NCI-H128 (cell line): ENCODE measurements at regions not wholly inside any gene's neighbourhood (a gene's known extent, or its start where the extent isn't known, plus 50 kb on each side); places are given as distances from the start of the nearest gene placed in this dataset.

Experiments used
- DNase-seq: peaks from one replicate; lab custom pipeline; 2025; ENCODE audit not compliant: unreplicated experiment; lab: John Stamatoyannopoulos, UW

DNA sequence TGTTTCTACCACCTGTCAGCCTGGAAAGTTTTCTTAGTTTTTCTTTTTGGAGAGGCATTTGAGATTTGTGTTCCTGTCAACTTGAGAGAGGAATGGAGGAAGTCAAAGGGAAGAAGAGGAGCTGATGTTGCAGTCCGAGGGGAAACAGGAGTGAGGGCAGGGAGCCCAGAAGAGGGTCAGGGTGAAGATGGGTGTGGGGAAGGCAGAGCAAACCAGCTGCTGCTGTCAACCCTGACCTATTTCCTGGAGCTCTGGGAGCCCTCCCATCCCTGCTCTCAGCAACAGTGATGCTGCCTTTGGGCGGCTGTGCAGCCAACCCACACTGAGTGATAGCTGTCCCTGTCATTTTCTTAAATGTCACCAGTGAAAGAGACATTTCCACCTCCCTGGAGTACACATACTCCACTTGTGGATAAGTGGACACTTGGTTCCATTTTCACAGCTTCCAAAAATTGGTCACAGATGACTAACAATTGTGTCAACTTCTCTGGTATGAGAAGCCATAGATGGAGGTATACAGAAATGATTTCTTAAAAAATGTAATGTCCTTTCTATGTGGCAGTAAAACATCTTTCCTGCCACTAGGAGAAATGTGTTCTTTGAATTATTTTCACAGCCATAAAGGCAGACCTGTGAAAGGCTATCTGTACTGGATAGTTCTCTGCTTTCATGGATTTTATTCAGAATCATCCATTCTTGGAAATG lies 556.3 kb upstream of the TBL1XR1 start:
- no peak for DNase-seq

GRCh38 chr3:177754508-177754921 lies 557.2 kb upstream of the TBL1XR1 start:
- DNase-seq: no peak

GRCh38 chr3:177758126-177758525 lies 560.8 kb upstream of the TBL1XR1 start:
- DNase-seq: no peak

- DNase-seq: no peak
Observed at GRCh38 chr3:177760803-177761202, 563.5 kb upstream of the TBL1XR1 start.

DNA sequence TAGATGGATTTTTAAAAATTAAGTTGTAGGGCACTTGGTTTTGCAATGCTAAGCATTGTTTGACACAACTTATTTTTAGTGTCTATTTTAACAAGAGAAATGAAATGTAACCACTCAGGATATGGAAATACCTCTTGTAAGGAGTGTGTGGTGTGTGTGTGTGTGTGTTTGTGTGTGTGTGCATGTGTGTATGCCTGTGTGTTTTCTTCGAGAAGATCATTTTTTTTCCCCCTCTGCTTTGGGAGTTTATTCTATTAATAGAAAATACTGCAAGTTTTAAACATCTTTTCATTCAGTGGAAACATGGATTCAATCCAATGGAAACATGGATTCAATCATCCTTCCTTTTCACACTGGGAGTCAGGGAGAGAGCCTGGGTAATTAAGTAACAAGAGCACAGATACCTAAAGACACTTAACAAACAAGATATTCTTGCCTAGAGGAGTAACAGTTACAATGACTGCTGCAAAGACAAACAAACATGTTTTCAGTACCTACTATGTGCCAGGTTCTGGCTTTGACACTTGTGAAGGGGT lies 567.2 kb upstream of the TBL1XR1 start:
- DNase-seq: no peak

DNA sequence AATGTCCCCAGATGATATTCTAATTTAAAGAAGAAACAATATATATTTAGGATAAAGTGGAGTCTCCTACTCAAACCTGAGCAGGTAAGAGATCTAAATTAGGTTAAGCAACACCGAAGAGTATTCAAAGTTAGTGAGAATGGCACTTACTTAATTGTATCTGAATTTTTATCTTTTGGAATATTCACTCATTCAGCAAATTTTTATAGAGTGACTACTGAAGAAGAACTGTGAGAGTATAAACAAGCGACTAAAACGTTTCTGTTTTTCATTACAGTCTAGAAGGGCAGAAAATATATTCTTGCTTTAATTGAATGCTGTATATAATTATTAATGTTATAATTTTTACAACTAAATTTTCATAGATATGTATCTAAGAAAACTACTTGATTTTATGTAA lies 567.7 kb upstream of the TBL1XR1 start:
- no peak for DNase-seq

- no peak for DNase-seq
Observed at GRCh38 chr3:177770383-177771230, 573.3 kb upstream of the TBL1XR1 start.

GRCh38 chr3:177771780-177772179 lies 574.5 kb upstream of the TBL1XR1 start:
- no peak for DNase-seq

GRCh38 chr3:177772908-177773557 lies 575.8 kb upstream of the TBL1XR1 start:
- DNase-seq: no peak

GRCh38 chr3:177773717-177774116 lies 576.4 kb upstream of the TBL1XR1 start:
- no peak for DNase-seq

DNA sequence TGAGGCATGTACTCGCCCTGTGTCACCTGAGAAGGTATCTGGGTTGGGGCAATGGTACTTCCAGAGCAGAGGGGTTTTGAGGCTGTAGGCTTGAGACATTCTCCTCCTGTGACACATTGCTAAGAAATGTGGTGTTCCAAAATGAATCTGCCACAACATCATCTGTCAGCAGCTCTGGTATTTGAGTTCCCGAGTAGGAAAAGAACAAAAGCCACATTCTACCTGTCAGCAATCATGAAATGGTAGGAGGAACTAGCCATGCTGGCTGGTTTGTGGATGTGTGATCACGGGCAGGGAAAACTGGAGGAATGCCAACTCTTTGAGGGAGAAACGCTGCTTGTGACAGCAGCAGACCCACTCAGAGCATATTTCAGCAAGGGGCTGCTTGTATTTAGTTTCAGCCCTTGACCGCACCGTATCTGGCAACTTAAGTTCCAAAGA lies 579.4 kb upstream of the TBL1XR1 start:
- no peak for DNase-seq

GRCh38 chr3:177777699-177778098 lies 580.4 kb upstream of the TBL1XR1 start:
- no peak for DNase-seq

GRCh38 chr3:177778633-177779032 lies 581.4 kb upstream of the TBL1XR1 start:
- no peak for DNase-seq

GRCh38 chr3:177781686-177782161 lies 584.4 kb upstream of the TBL1XR1 start:
- DNase-seq: no peak

GRCh38 chr3:177783338-177783737 lies 586.1 kb upstream of the TBL1XR1 start:
- DNase-seq: peak; percentile 6

GRCh38 chr3:177783767-177784166 lies 586.5 kb upstream of the TBL1XR1 start:
- DNase-seq: no peak

- no peak for DNase-seq
Observed at GRCh38 chr3:177787279-177788041, 590.2 kb upstream of the TBL1XR1 start.

- DNase-seq: no peak
Observed at GRCh38 chr3:177789500-177789899, 592.2 kb upstream of the TBL1XR1 start.

DNA sequence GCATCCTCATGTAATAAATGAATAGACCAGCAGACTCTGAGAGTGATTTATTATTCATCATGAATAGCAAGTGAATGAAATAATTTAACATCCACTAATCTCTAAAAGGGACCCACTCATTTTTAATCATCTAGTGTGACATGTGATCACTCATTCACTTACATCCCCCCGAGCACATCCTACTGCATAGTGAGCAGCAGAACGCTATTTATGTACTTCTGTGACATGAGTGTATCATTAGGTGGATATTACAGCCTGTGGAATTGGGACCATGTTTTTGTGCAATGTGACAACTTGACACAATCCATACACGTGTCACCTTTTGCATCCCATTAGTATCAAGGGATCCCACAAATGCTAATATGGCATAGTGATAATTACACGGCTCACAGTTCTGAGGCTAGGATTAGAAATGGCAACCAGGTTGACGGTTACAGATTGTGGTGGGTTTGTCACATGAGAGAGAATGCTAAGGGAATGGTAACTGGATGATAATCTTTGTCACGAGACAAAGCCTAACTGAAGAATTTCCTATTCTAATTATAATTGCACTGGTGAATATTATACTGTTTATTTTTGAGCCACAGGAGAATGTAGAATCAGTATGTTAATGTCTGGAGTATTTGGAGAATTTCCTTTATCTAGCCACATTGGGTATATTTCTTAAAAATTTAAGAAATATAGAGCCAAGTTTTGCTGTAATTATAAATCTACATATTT lies 595.2 kb upstream of the TBL1XR1 start:
- DNase-seq: no peak

DNA sequence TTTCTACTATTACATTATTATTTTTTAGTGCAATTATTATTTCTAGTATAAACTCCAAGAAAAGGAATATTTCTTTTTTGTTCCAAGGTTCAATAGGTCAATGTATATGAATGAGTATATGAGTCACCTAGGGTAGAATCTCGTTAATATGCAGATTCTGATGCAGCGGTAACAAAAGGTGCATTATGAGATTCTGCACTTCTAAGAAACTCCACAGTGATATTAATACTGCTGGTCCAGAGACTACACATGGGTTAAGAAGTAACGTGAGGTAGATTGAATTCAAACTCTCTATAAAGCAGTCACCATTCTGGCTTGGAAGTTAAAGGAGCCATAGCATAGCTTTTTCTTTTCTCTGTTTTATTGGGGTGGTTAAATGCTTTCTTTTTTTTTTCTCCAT lies 596.2 kb upstream of the TBL1XR1 start:
- DNase-seq: no peak
